GM12892 (cell line): ENCODE measurements at regions not wholly inside any gene's neighbourhood (a gene's known extent, or its start where the extent isn't known, plus 50 kb on each side); places are given as distances from the start of the nearest gene placed in this dataset.

Experiments
- POLR2A ChIP-seq: IDR thresholded peaks from 2 replicates; pipeline ENCODE4 v1.6.1; 2011; ENCODE audit warnings: low read depth, low read length, control low read depth
- POLR2AphosphoS5 ChIP-seq: IDR thresholded peaks from 2 replicates; pipeline ENCODE4 v1.6.1; 2011; ENCODE audit warnings: low read depth, low read length, control low read depth
- TAF1 ChIP-seq: IDR thresholded peaks from 2 replicates; pipeline ENCODE4 v1.6.1; 2011; ENCODE audit warnings: low read depth, mild to moderate bottlenecking, control low read depth, low read length, borderline replicate concordance

DNA sequence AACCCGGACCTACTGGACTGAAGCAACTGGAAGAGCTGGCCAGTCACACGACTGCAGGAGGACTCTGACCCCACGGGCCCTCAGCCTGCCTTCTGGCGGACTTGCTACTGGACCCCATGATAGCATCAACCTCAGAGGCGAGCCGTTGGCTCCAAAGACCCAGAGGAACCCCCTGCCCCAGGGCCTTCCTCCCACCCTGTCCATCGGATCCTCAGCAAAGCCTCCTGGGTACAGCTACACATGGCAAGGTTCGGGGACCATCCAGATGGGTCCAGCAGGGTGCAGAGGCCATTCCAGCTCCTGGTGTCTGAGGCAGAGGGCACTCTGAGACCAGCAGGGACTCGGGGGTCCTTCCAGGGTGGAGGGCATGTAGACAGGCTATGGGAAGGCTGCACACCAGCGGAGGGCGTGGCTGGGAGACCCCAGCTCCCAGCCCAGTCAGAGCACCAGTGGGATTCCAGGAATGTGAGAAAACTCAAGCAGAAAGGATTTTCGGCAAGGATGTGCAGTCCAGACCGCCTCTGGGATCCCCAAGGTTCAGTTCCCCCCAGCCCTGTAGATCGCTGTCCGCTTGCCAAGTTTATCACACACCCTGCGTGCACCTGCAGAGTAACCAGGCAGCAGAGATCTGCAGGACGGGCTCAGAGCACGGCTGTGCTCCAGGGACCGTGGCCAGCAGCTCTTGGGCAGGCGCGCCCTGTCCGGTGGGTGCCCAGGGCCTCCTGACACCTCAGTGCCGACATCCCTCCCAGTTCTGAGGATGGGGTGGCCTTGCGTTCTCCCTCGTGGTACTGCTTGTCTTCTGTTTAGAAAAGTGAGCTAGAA, 89.8 kb upstream of the PPP2R2D start:
- TF ChIP-seq TAF1 (no peak), POLR2A (no peak), POLR2AphosphoS5 (no peak)
